Pancreas (tissue), 10 donors: ENCODE measurements at regions not wholly inside any gene's neighbourhood (a gene's known extent, or its start where the extent isn't known, plus 50 kb on each side); places are given as distances from the start of the nearest gene placed in this dataset.

Experiments used
- ATAC-seq, 4 donors: fragments of 200-7000 bp; cut with Tn5 transposase; one replicate each; pipeline versions ENCODE4 v1.8.0 to v1.9.1; 2020; ENCODE audit warnings: mild to moderate bottlenecking in 4 of 4, moderate library complexity in 4 of 4
- DNase-seq, 6 donors: peaks; one replicate each; pipeline ENCODE4 v3.0.0-alpha.2; 2020
- FAIRE-seq: peaks from 2 replicates; lab custom pipeline; 2012; peaks lifted over from hg19 to GRCh38; lab: Jason Lieb, UNC
- H3K27ac ChIP-seq, 4 donors: fragments of 200-600 bp; sonication (generic); 1 replicate in 3 of 4; 2 replicates in 1 of 4; pipeline versions ENCODE4 v1.5.0 to v1.8.0; 2020
- H3K27me3 ChIP-seq, 4 donors: fragments of 200-600 bp; one replicate each; pipeline ENCODE4 v1.8.0; 2021
- H3K36me3 ChIP-seq, 3 donors: fragments of 200-600 bp; sonication (generic) in 1 of 3; one replicate each; pipeline versions ENCODE4 v1.5.0 to v1.8.0; 2020 to 2021
- H3K4me1 ChIP-seq, 3 donors: fragments of 200-600 bp; one replicate each; pipeline ENCODE4 v1.8.0; 2021
- H3K4me3 ChIP-seq, 4 donors: fragments of 200-600 bp; sonication (generic) in 2 of 4; one replicate each; pipeline versions ENCODE4 v1.5.0 to v1.8.0; 2020 to 2021
- H3K9me3 ChIP-seq, 4 donors: fragments of 200-600 bp; one replicate each; pipeline ENCODE4 v1.8.0; 2021
- CTCF ChIP-seq, 4 donors: fragments of 200-600 bp; sonication (generic) in 3 of 4; IDR thresholded peaks; one replicate each; pipeline versions ENCODE4 v1.5.0 to v1.8.0; 2021; ENCODE audit warnings: antibody characterized with exemption in 4 of 4
- WGBS, 2 donors: extraction: QIAGEN DNeasy Blood & Tissue Kit; methylation state at CpG; one replicate each; pipeline ENCODE4 v1.1.7; 2013; 5-methylcytosine and 5-hydroxymethylcytosine counted together
- intact Hi-C, 3 donors: fragments of 100-400 bp; cut with DNase I; formaldehyde crosslinking; loops; one replicate each; pipeline versions ENCODE4 v1.11.1 to v1.14.2; 2022
- donor health status: healthy with polysubstance abuse.
- donor health status: DM: no; HTN: no; CAD: no; lungs with moderate emphysema.
- donor health status: DM: no; HTN: no; CAD: no.
- donor health status: control.
- donor health status: control.
- donor health status: Bipolar disorder and iron deficiency.
- donor health status: DM: yes; HTN: yes; CAD: no.
- donor health status: DM: no; HTN: no; CAD: no.
- donor health status: DM: no; HTN: no; CAD: no.
- donor health status: DM: yes; HTN: yes; CAD: no.

- Histone ChIP-seq H3K4me3 (no peak overlapping the region), H3K36me3 (no peaks in the 10 kb centered on the region), H3K27me3 (no peaks in the 10 kb centered on the region), H3K4me1 (no peaks in the 10 kb centered on the region), H3K9me3 (no peaks in the 10 kb centered on the region), H3K27ac (no peak overlapping the region)
- intact Hi-C loops = no loop called here
- DNase-seq = no peak
- 51 to 64% methylated on average over 1 of the region's 1 CpG for WGBS, 2 donors
- FAIRE-seq = no peak
- TF ChIP-seq CTCF (IDR thresholded peaks at IDR 0.05) = no peak
- ATAC-seq = no peak
Observed at GRCh38 chr6:23224540-23224939, 655.2 kb downstream of the HDGFL1 start.

- DNase-seq (peak in 1 of 6 donors; percentile 16), FAIRE-seq (no peak), ATAC-seq (no peak)
- H3K4me3 ChIP-seq = no peak overlapping the region
- H3K4me1 ChIP-seq = no peaks in the 10 kb centered on the region
- intact Hi-C loops = no loop called here
- H3K27ac ChIP-seq = no peak overlapping the region
- no peaks in the 10 kb centered on the region for H3K27me3 ChIP-seq
- WGBS, 2 donors = 70 to 80% methylated on average over 11 of the region's 11 CpGs
- TF ChIP-seq CTCF (IDR thresholded peaks at IDR 0.05) = no peak
- H3K36me3 ChIP-seq = no peaks in the 10 kb centered on the region
- H3K9me3 ChIP-seq = no peaks in the 10 kb centered on the region
Observed at GRCh38 chr6:23228439-23229024, 659.2 kb downstream of the HDGFL1 start.

- no peaks in the 10 kb centered on the region for H3K4me1 ChIP-seq
- WGBS, 2 donors = 65 to 76% methylated on average over 5 of the region's 5 CpGs
- no peaks in the 10 kb centered on the region for H3K36me3 ChIP-seq
- DNase-seq (no peak), FAIRE-seq (no peak), ATAC-seq (no peak)
- H3K9me3 ChIP-seq = no peaks in the 10 kb centered on the region
- intact Hi-C loops = no loop called here
- no peak overlapping the region for H3K4me3 ChIP-seq
- H3K27ac ChIP-seq = no peak overlapping the region
- H3K27me3 ChIP-seq = no peaks in the 10 kb centered on the region
- TF ChIP-seq CTCF (IDR thresholded peaks at IDR 0.05) = no peak
Observed at GRCh38 chr6:23243854-23244253, 674.5 kb downstream of the HDGFL1 start.

- H3K4me1 ChIP-seq = no peaks in the 10 kb centered on the region
- FAIRE-seq = no peak
- DNase-seq = no peak
- no peak for ATAC-seq
- no peak overlapping the region for H3K27ac ChIP-seq
- intact Hi-C loops = no loop called here
- no peaks in the 10 kb centered on the region for H3K36me3 ChIP-seq
- no peaks in the 10 kb centered on the region for H3K27me3 ChIP-seq
- H3K4me3 ChIP-seq = no peak overlapping the region
- H3K9me3 ChIP-seq = no peaks in the 10 kb centered on the region
- TF ChIP-seq CTCF (IDR thresholded peaks at IDR 0.05) = no peak
Observed at GRCh38 chr6:23244300-23244699, 674.9 kb downstream of the HDGFL1 start.

GRCh38 chr6:23245572-23245971 lies 676.2 kb downstream of the HDGFL1 start:
- DNase-seq (no peak), ATAC-seq (no peak), FAIRE-seq (no peak)
- H3K36me3 ChIP-seq = no peaks in the 10 kb centered on the region
- no peak for TF ChIP-seq CTCF (IDR thresholded peaks at IDR 0.05)
- no peaks in the 10 kb centered on the region for H3K27me3 ChIP-seq
- H3K4me3 ChIP-seq = no peak overlapping the region
- intact Hi-C loops = no loop called here
- no peaks in the 10 kb centered on the region for H3K9me3 ChIP-seq
- H3K27ac ChIP-seq = no peak overlapping the region
- H3K4me1 ChIP-seq = no peaks in the 10 kb centered on the region
